GM18907 (cell line): ENCODE measurements at regions not wholly inside any gene's neighbourhood (a gene's known extent, or its start where the extent isn't known, plus 50 kb on each side); places are given as distances from the start of the nearest gene placed in this dataset.
"Not testable (repeated sequence)": the region's sequence is repeated elsewhere in the genome, so short reads cannot be mapped to it uniquely, and the experiment has no call there.

ENCODE experiments used
- ATAC-seq: cut with Tn5 transposase; IDR thresholded peaks from one replicate; pipeline ENCODE4 v1.9.1; 2021; ENCODE audit warnings: mild to moderate bottlenecking, moderate library complexity; ENCODE audit not compliant: unreplicated experiment

DNA sequence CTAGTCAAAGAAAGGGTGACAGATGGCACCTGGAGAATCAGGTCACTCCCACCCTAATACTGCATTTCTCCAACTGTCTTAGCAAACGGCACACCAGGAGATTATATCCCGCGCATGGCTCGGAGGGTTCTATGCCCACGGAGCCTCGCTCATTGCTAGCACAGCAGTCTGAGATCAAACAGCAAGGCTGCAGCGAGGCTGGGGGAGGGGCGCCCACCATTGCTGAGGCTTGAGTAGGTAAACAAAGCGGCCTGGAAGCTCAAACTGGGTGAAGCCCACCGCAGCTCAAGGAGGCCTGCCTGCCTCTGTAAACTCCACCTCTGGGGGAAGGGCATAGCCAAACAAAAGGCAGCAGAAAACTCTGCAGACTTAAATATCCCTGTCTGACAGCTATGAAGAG is 268.1 kb upstream of the GRM3 start:
- not testable (repeated sequence) for ATAC-seq

- no peak for ATAC-seq
These were observed 271.4 kb upstream of the GRM3 start for GRCh38 chr7:86372262-86372661.

DNA sequence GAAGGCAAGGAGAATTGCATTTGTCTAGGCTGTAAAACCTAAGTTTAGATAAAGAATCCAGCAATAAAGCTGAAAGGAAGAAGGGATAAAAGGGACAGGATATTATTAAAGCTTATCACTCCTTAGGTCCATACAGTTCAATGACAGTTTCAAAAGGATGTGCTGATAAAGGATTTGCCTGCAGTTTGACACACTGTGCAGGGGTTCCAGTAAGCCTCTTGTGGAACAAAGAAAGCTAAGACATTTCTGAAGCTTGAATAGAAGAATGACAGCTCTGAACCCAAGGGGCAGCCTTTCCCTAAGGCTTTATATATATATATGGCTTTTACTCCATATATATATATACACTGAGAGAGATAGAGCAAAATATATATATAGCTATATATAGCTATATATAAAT is 276.8 kb upstream of the GRM3 start:
- no peak for ATAC-seq

DNA sequence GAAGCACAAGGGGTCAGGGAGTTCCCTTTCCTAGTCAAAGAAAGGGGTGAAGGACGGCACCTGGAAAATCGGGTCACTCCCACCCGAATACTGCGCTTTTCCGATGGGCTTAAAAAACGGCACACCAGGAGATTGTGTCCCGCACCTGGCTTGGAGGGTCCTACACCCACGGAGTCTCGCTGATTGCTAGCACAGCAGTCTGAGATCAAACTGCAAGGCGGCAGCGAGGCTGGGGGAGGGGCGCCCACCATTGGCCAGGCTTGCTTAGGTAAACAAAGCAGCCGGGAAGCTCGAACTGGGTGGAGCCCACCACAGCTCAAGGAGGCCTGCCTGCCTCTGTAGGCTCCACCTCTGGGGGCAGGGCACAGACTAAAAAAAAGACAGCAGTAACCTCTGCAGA is 303.3 kb upstream of the GRM3 start:
- ATAC-seq = not testable (repeated sequence)

DNA sequence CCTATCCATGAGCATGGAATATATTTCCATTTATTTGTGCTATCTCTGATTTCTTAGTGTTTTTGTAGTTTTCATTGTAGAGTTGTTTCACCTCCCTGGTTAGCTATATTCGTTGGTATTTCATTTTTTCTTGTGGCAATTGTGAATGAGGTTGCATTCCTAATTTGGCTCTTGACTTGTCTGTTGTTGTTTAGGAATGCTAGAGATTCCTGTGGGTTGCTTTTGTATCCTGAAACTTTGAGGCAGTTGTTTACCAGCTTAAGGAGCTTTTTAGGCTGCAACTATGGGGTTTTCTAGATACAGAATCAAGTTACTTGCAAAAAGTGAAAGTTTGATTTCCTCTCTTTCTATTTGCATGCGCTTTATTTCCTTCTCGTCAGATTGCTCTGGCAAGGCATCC is 304.7 kb upstream of the GRM3 start:
- no peak for ATAC-seq

DNA sequence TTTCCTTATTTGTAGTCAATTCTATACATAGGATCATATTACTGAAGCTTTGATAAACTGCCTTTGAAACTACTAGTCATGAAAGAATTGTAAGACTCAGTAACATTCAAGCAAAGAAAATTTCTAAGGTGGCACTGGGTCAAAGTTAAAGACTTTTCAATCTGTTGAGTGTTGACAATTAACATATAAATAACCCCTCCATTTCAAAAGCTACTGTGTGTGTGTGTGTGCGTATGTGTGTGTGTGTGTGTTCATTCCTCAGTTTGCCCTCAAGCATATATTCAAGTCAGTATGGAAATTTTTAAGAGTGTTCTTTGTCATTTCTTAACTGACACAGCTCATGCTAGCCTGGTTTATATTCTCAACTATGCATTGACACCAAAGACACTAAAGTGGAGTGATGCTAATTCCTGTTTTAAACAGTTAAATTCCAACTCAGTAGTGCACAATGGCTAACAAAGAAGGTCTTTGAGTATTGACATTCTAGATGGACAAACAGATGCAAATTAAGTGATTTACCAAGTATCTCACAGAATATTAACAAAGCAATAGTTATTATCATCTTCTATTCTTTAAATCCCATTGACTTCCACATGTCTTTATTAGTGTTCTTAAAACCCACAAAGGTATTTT is 314.8 kb upstream of the GRM3 start:
- no peak for ATAC-seq

DNA sequence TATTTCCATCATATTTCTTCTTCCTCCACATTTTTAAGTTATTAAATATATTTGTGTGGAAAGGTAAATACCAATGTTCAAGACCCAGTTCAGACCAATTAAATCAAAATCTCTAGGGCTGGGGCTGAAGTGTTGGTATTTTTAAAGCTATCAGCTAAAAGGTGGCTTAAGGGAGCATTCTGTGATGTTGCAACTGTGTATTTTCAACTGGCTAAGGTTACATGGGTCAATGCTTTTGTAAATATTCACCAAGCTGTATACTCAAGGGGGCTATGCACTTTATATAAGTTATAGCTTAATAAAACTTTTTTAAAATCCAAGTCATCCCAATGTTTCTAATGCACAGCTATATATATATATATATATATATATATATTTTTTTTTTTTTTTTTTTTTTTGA is 316.9 kb upstream of the GRM3 start:
- ATAC-seq = no peak

DNA sequence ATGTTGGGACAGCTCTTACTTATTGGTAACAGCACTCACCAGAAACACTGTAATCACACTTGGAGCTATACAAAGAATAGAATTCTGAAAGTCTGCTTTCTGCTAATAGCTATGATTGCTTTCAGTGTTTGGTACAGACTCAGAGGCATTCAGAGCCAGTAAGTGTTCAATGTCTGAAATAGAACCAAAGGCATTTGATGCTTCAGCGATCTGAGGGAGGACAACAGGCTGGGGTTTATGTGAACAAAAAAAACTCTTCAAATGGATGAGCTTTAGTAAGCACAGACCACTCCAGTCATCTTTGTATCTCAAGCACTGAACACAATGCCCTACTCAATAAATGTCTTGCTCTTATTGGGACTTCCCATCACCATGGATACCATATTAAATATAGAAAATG is 322.8 kb upstream of the GRM3 start:
- no peak for ATAC-seq

DNA sequence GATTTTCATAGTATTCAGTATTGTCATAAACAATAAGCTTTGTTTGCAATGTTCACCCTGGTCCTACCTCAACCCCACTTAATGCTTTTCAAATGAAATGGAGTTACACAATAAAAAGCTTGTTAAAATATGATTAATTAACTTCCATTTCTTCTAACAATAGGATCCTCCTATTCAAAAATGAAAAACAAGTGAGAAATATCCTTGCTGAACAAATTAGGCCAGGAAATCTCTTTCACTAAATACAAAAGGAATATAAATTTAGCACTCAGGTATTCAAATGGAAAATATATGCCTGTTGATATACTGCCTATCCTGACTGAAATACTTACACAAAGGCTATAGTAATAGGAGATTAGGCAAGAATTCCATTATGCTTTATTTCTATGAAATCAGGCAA is 323.4 kb upstream of the GRM3 start:
- ATAC-seq = no peak

DNA sequence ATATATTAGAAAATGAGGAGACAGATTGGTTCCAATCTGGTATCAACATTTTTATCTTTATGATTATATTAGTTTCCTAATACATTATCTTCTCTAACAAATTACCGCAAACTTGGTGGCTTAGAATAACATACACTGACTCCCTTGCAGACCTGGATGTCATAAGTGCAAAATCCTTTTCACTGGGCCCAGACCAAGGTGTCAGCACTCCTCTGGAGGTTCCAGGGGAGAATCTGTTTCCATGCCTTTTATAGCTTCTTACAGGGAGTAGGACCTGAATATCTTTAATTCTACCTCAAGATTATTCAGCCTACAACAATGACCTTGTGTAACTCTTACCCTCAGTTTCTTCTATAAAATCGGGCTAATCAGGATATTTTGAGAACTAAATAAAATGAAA is 329.9 kb upstream of the GRM3 start:
- ATAC-seq = no peak

DNA sequence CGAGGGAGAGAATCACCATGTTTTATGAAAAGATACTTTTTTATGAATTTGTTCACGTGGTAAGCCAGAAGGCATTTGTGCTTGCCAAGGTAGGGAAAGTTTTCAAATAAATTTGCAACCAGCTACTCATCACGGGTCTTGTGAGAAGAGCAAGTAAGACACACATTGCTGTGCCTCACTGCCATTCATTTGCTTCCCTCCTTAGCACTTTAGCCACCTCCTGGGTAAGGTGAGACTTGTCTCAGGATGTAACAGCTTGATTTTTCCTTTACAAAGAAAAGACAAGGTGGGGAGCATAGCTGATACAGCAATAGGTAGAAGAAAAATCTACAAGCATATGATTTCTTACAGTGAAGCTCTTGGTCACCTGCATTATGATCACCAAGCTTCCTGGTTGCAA is 342.4 kb upstream of the GRM3 start:
- no peak for ATAC-seq

DNA sequence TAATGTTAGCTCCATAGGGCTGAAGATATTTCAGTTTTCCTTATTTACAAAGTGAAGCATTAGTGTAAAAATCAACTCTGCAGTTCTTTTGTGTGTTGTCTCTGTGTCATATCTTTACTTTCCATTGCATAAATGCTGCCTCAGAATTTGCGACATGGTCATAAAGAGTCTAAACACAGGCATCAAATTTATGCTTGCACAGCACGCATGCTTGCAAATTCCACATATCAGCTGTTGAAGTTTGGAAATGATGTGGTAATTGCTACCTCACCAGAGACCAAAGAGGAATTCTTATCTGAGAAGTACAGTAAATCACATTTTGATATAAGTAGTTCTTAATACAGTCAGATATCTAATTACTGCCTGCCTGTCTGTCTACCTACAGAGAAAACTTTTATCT is 348.2 kb upstream of the GRM3 start:
- ATAC-seq = no peak

GRCh38 chr7:86282014-86282682 is 361.6 kb upstream of the GRM3 start:
- no peak for ATAC-seq

GRCh38 chr7:86280150-86280549 is 363.6 kb upstream of the GRM3 start:
- ATAC-seq = no peak

DNA sequence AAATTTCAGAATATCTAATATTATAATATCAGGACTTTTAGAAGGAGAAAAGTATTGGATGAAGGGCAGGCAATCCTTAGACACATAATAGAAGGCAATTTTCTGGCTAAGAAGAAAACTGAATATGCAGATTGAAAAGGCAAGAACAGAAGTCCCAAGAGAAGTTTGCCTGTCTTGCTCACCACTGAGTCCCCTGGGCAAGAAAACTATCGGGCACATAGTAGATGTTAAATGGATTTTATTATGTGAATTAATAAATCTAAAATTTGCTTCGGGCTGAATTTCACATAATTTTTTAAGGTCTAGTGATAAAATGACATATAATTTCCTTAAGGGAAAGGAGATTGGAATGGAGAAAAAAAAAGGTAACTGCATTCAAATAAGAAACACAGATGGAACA is 380.9 kb upstream of the GRM3 start:
- no peak for ATAC-seq

- no peak for ATAC-seq
These were observed 385.8 kb upstream of the GRM3 start for GRCh38 chr7:86257894-86258293.

DNA sequence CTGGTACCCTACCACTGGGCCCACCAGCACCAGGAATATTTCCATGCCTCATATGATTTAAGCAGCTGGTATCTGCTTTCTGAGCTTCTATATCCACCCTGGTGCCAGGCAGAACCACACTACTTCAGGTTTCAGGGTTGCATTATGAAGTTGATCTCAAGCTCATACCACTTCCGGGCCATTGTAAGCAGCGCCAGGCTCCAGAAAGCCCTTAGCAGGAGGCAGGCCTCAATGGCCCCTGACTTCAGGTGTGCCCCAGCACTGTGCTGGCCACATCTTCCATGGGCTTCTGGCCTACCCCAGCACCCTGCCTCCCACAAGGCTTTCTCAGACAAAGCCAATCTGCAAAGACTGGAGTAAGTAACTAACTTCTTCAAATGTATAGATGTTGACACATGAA is 391.3 kb upstream of the GRM3 start:
- no peak for ATAC-seq

DNA sequence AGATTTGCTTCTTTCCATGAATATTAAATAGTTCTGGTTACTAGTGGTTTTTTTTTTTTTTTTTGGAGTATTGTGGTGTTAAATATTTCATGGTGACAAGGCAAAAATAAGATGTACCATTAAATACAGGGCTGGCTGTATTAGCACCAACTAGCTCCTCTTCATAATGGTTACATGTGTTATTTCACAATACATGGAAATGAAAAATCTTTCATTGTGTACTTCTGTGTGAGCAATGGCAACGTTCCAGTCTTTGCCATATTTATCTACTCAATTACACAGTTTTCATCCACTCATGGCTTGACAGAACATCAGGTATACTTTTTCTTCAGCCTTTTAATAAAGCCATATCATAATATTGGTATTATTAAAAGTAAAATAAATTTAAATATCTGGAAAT is 394.7 kb upstream of the GRM3 start:
- no peak for ATAC-seq

GRCh38 chr7:86243171-86243570 is 400.5 kb upstream of the GRM3 start:
- no peak for ATAC-seq

- no peak for ATAC-seq
These were observed 417.5 kb upstream of the GRM3 start for GRCh38 chr7:86226191-86226590.

- no peak for ATAC-seq
These were observed 420.9 kb upstream of the GRM3 start for GRCh38 chr7:86222806-86223205.

GRCh38 chr7:86214734-86215133 is 429.0 kb upstream of the GRM3 start:
- no peak for ATAC-seq

GRCh38 chr7:86212976-86213375 is 430.7 kb upstream of the GRM3 start:
- ATAC-seq = no peak
